Kidney (tissue), 13 donors: ENCODE measurements at regions not wholly inside any gene's neighbourhood (a gene's known extent, or its start where the extent isn't known, plus 50 kb on each side); places are given as distances from the start of the nearest gene placed in this dataset.

Source experiments
- DNase-seq, 5 donors: peaks; one replicate each; pipeline ENCODE4 v3.0.0-alpha.2; 2013 to 2020
- FAIRE-seq: peaks from 2 replicates; lab custom pipeline; 2012; peaks lifted over from hg19 to GRCh38; lab: Jason Lieb, UNC
- H3K27ac ChIP-seq, 2 donors: one replicate each; pipeline ENCODE4 v1.7.0; 2013; ENCODE audit warnings: low read depth in 2 of 2, low read length in 2 of 2, inconsistent platforms in 1 of 2
- H3K27me3 ChIP-seq: one replicate; pipeline ENCODE4 v1.7.1; 2013; ENCODE audit warnings: low read length, inconsistent platforms; ENCODE audit not compliant: control insufficient read depth, insufficient read depth
- H3K36me3 ChIP-seq, 3 donors: one replicate each; pipeline versions ENCODE4 v1.7.0 to v1.7.1; 2013; ENCODE audit warnings: low read length in 3 of 3, control low read depth in 1 of 3, inconsistent platforms in 1 of 3; ENCODE audit not compliant: insufficient read depth in 3 of 3, control insufficient read depth in 2 of 3
- H3K4me1 ChIP-seq, 3 donors: one replicate each; pipeline versions ENCODE4 v1.7.0 to v1.7.1; 2013; ENCODE audit warnings: low read length in 3 of 3, inconsistent platforms in 1 of 3, low read depth in 1 of 3; ENCODE audit not compliant: control insufficient read depth in 2 of 3, insufficient read depth in 2 of 3
- H3K4me3 ChIP-seq, 3 donors: one replicate each; pipeline versions ENCODE4 v1.7.0 to v1.8.1; 2013; ENCODE audit warnings: low read length in 3 of 3, control low read depth in 1 of 3, inconsistent platforms in 1 of 3
- H3K9ac ChIP-seq, 3 donors: one replicate each; pipeline versions ENCODE4 v1.7.0 to v1.7.1; 2013; ENCODE audit warnings: low read length in 3 of 3, control low read depth in 1 of 3, inconsistent platforms in 1 of 3
- H3K9me3 ChIP-seq, 3 donors: one replicate each; pipeline versions ENCODE4 v1.7.0 to v1.7.1; 2013; ENCODE audit warnings: low read length in 3 of 3, control low read depth in 1 of 3, inconsistent platforms in 1 of 3; ENCODE audit not compliant: control insufficient read depth in 2 of 3, insufficient read depth in 1 of 3
- intact Hi-C: fragments of 100-400 bp; cut with DNase I; formaldehyde crosslinking; loops from one replicate; pipeline ENCODE4 v1.11.1; 2022
- TF ChIP-seq, protein P1 (sequence below): IDR thresholded peaks from 3 replicates; pipeline ENCODE4 v1.5.1; 2012; ENCODE audit warnings: mild to moderate bottlenecking, moderate library complexity, borderline replicate concordance; ENCODE audit not compliant: insufficient read depth; ENCODE audit errors: extremely low read depth
- donor health status: control.
- donor health status: control.
- donor health status: control.
- donor health status: control.
- donor health status: control.
- donor health status: DM: yes; HTN: yes; CAD: no.
- donor health status: Normal renal cell carcinoma (clear cell type).

DNA sequence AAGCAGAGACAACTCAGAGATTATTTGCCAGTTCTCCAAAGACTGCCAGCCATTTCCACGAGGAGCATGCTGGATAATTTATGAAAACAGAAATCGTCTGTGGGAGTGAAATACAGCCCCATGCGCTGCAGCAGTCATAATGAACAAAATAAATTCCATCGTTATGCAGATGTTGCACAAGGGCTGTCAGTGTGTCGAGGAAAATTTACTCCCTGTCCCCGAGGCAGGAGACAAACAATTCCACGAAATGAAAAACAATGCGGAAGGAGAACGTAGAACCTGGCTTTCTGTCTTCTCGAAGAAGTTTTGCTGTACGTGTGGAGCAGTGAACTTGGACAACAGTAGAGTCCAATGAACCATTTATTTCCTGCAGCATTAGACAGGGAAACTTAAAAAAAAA, 399.4 kb downstream of the CD83 start:
- peak overlapping the region in 1 of 3 donors; percentile 16 for H3K4me3 ChIP-seq
- TF ChIP-seq, protein P1, sequence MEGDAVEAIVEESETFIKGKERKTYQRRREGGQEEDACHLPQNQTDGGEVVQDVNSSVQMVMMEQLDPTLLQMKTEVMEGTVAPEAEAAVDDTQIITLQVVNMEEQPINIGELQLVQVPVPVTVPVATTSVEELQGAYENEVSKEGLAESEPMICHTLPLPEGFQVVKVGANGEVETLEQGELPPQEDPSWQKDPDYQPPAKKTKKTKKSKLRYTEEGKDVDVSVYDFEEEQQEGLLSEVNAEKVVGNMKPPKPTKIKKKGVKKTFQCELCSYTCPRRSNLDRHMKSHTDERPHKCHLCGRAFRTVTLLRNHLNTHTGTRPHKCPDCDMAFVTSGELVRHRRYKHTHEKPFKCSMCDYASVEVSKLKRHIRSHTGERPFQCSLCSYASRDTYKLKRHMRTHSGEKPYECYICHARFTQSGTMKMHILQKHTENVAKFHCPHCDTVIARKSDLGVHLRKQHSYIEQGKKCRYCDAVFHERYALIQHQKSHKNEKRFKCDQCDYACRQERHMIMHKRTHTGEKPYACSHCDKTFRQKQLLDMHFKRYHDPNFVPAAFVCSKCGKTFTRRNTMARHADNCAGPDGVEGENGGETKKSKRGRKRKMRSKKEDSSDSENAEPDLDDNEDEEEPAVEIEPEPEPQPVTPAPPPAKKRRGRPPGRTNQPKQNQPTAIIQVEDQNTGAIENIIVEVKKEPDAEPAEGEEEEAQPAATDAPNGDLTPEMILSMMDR: no peak
- DNase-seq (peak in 1 of 5 donors; percentile 29), FAIRE-seq (no peak)
- intact Hi-C loops: no loop called here
- H3K9me3 ChIP-seq: no peaks in the 10 kb centered on the region
- no peaks in the 10 kb centered on the region for H3K27me3 ChIP-seq
- no peaks in the 10 kb centered on the region for H3K36me3 ChIP-seq
- no peaks in the 10 kb centered on the region for H3K4me1 ChIP-seq
- H3K9ac ChIP-seq: no peak overlapping the region
- peak overlapping the region in 1 of 2 donors; percentile 4 for H3K27ac ChIP-seq

DNA sequence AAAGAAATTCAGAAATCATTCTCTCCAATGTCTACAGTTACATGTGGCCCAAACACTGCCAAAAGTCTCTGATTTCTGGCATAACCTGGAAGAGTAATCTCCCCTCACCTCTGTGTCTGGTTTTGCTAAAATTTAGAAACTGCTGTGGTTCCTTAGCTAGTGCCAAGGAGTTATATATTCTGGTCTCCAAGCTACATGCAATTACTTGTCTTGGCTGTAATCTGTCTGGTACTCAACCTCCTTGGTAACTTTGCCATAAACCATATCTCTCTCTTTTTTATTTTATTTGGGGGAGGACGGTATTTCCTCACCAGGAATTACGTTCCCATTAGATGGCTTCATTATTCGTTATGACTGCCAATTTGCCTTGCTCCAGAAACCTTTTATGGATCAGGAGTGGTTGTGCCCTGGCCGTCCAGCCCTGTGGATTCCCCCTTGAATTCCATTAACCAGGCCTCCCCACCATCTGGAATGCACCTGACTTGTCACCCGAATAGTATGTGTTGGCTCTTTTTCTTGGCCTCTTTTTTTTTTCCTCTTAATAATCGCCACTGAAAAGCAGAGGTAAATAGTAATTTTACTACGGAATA, 400.0 kb downstream of the CD83 start:
- TF ChIP-seq, protein P1: no peak
- Histone ChIP-seq H3K27me3 (no peaks in the 10 kb centered on the region), H3K9me3 (no peaks in the 10 kb centered on the region), H3K36me3 (no peaks in the 10 kb centered on the region), H3K4me1 (no peaks in the 10 kb centered on the region), H3K27ac (peak overlapping the region in 1 of 2 donors; percentile 4), H3K4me3 (no peak overlapping the region), H3K9ac (no peak overlapping the region)
- no peak for FAIRE-seq
- intact Hi-C loops: no loop called here
- DNase-seq: no peak

DNA sequence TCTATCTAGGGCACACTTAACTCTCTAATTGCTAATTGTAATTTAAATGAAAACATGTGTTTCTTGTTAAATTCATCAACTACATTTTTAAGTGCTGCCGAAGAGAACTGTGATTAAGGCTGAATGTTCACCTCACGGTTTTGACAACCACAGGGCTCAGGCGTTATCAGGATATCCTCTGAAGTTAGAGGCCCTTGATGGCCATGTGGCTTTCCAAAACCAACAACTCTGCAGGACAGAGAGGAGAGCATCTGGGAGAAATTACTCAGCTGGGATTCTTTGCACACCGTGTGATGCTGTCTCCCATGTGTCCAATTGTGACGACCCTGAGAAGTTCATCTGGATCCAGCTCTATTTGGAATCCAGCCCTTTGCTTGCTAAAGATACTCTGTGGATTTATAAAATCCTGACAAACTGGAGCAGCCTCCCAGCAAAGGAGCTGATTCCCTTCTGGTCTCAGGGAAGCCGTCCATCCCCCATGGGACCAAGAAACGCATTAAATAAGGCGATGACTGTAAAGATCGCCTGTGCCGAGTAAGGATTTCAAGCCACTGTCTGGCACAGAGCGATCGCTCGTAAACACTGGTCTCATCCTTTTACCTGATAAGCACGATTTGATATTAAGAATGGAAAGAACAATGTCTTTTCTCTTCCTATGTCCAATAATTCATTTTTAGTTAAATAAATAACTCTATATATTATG, 401.1 kb downstream of the CD83 start:
- Histone ChIP-seq H3K4me1 (no peaks in the 10 kb centered on the region), H3K27ac (no peak overlapping the region), H3K4me3 (no peak overlapping the region), H3K9ac (no peak overlapping the region), H3K36me3 (no peaks in the 10 kb centered on the region), H3K27me3 (no peaks in the 10 kb centered on the region), H3K9me3 (no peaks in the 10 kb centered on the region)
- TF ChIP-seq, protein P1: no peak
- DNase-seq (no peak), FAIRE-seq (no peak)
- intact Hi-C loops: no loop called here
